OCI-M2 (cell line): ENCODE measurements at regions not wholly inside any gene's neighbourhood (a gene's known extent, or its start where the extent isn't known, plus 50 kb on each side); places are given as distances from the start of the nearest gene placed in this dataset.

Experiments
- DNase-seq: peaks from one replicate; lab custom pipeline; 2025; ENCODE audit not compliant: unreplicated experiment; lab: John Stamatoyannopoulos, UW

DNA sequence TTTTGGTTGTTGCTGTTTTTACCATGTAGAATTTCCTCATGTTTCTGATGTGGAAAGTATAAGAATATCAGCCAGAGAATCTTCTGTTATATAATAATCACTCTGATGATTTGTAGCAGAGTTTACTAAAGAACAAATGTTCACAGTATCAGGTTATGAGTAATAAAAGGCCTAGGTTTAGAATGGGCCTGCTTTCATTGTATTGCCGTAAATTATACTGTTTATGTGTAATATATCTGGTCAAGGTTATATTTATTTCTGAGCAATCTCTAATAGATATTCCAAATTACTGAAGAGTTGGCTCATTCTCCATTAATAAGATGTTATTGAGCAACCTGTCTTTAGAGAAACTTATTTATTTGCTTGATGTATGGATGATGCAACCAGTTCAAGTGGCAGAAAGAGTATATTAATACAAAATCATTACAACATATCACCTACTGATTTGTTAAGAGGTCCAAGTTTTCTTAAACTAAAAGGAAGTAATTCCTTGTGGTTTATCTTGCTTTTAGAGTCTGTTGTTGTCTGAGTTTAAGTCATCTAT is 649.4 kb upstream of the CXADR start:
- no peak for DNase-seq

DNA sequence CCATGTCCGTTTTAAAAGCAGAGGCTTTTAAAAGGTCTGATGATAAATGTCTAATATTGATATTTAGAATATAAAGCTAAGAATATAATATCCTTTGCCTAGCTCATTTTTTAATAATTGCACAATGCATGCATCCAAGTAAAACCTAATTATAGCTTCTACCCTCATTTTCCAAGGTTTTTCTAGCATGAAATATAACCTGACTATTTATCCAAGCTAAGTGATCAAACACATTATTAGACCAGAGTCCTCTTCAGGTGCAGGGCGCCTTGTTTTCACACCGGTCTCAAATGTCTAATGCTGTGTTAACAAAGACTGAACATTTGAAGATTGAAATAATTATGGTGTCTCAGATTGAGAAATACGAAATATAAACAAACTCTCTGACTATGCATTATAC is 648.9 kb upstream of the CXADR start:
- no peak for DNase-seq

DNA sequence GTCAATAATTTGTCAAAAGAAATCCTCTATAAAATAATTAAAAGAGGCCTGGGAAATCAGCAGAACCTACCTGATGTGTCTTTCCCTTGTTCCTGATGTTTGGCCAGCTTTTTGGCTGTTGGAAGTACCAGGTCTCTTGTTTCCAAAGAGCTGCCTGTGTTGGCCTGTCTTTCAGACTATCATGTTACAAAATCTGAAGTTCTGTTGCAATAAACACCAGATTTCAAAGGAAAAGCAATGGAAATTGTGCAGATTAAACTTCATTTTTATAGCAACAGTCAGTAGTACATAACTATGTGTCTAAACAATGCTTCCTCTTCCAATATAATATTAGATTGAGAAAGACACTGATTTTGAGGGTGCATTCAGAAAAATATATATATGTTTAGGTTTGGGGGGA is 647.2 kb upstream of the CXADR start:
- no peak for DNase-seq

DNA sequence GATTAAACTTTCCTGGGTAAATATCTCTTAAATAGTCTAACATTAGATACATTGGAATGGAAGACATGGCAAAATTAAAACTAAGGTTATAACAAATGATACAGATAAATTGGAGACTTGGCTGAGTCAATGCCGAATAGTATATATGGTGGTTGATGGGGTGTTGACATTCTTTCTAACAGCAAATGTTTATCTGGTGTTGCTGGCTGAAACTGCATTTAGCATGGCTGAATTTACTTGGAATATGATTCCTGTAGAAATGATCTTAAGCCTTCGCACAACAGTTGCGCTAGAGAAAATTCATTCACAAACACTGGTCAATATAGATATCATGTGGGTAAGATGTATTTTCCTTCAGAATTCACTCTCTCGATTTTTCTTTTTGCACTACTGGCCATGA is 646.0 kb upstream of the CXADR start:
- no peak for DNase-seq

DNA sequence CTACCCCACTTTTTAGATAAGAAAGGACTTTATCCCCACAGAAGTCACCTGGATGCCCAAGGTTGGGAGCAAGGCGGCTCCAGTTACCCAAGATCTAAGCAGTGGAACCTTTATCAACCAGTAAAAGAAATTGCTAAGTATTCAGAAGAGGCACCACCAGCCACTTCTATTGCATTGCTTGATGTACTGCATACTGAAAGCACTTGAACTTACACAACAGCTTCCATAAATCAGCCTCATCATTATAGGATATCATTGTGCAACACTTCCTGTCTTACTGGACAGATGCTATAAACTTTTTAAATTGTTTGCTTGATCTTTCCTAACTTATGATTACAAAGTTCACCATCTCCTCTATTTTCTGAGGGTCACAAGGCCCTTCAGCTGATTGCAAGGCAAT is 642.7 kb upstream of the CXADR start:
- DNase-seq = no peak

DNA sequence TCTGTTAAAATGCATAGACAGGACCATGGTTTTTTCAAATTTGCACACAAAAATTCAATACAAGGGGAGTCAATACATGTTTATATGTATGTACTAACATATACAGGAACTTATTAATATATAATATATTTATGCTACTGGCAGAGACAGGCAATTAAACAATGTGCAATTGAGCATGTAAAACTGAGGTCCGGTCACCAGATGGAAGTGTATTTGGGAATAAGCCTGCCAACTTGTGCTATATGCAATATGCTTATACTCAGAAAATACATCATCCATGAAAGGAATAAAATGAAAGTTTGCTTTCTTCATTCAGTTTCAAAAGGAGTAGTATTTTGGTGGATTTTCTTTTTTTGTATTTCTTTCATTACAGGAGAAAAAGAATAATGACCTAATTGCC is 640.2 kb upstream of the CXADR start:
- DNase-seq = no peak

DNA sequence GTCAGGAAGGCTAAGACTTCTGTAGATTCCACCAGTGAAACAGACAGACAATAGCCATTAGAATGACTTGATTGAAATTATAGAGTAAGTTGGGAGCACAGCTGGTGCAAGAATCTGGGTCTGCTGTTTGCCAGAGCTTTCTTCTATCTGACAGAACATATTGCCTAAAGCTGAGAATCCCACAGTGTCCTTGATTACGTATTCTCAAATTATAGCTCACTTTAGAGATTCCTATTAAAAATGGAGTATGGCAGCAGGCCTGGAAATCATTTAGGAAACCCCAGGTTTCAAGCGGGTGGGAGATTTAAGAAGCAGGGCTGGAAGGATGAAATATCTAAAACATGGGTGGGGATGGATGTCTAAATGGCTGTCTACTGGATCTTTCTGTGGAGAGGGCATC is 639.7 kb upstream of the CXADR start:
- DNase-seq = no peak

DNA sequence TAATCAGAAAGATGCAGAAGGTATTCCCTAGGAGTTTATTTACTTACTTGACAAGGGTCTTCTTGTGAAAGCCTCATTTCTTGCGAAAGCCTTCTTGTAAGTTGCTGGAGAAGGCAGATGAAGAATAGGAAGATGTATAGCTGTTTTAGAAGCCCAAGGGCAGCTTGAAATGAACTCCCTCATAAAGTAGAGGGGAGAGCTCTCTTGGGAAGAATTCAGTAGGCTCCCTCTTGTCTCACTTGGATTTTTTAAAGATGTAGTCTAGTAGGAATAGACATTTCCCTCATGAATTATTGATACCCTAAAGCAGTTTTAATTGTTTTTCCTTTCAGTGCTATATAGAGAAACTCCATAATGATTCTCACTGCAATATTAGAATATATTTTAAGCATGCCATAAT is 639.2 kb upstream of the CXADR start:
- DNase-seq = no peak

DNA sequence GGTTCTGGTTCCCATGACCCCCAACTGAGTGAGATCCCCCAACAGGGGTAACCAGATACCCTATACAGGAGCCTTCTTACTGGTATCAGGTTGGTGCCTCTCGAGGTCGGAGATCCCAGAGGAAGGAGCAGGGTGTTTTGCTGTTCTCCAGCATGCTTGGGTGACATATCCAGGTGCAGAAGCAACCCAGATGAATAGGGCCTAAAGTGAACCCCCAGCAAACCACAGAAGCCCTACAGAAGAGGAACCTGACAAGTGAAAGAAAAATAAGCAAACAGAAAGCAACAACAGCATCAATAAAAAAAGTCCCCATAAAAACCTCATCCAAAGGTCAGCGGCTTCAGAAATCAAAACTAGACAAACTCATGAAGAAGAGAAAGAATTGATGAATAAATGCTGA is 633.4 kb upstream of the CXADR start:
- DNase-seq = no peak

DNA sequence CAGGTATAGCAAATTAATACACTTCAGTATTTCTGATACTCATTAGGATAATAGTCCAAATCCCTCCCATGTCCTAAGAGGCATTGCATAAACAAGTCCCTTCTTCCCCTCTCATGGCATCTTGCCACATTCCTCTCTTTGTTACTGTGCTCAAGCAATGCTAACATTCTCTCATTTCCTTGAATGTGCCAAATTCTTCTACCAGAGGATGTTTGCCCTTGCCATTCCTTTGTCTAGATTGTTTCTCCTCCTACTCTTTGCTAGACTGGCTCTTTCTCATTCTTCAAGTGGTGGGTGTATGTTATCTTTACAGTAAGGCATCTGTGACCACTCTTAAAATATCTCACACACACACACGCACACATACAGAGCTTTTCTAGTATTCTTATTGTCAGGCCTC is 621.0 kb upstream of the CXADR start:
- DNase-seq = no peak

DNA sequence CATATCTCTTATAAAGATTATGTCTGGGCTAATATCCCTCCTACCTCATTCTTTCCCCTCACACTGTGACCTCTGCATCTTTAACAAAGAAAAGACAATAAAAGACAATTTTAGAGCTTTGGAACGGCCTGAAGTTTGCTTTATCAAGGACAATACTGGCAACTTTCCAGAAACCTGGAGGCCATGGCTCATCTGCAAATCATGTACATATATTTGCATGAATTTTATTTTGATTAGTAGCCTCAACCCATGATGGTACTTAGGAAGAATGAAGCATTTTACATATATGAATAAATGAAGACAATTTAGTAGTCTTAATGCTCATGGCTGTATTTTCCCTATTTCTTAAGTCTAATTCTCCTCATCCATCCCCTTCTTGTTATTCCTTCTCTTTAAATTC is 612.2 kb upstream of the CXADR start:
- DNase-seq = no peak

DNA sequence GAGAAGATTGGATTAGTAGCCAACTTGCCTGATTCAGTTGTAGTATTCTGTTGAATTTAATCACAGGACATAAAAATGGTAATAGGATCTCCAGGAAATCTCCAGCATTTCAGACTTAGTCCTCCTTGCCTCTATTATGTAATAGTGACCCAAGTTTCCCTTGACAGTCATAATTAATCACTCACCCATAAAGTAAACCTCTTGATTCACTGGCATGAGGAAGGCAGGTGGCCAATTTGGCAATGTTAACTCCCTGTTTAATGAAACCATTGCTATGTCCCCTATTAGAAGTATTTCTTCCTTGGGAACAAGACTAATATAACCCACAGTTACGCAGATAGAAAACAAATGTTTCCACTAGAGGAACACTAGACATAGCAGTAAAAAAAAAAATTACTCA is 604.8 kb upstream of the CXADR start:
- no peak for DNase-seq

DNA sequence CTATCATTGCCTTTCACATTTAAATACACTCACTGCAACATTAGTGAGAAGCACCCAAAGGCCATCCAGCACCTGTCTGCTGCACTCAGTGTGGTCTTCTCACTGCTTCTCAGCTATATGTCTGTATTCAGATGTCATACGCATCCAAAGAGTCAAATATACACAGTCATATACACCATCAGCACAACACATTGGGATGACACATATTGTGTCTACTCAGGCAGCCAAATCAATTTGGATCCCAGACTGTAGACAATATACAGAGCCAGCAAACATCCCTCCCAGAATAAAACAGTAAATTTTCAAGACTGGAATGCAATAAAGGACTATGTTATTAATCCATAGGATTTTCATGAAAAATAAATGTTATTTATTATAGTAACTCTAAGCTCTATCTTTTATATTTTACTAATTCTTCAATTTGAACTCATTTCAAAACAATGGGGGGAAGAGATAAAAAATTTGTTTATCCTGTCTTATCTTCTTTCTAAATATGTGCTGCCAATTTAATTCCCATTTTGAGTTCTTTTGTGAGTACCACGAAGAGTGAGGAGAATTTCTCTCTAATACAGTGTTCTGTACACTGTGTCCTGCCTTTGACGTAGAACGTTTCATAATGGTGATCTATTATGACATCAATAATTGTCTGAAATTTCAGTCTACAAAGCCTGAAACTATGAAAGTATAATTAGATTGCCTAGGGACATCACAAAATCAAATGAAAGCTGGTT is 602.2 kb upstream of the CXADR start:
- no peak for DNase-seq

DNA sequence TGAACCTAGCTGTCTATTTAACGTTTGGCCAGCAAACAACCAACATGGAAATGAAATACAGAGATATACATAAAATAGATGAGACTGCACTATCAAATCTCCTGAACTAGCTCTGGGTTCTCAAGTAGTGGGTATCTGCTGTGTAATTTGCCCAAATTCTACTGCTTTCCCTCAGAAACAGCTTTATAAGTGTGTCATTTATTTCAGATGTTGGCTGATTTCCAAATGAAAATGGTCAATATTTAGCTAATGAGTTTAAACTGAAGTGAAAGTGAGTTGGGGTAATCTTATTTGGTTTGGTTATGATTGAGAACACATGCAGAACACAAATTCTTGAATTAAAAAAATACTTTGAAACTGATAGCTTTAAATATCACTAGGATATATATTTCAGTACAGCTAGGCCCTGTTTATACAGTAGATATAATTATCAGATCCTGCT is 601.7 kb upstream of the CXADR start:
- DNase-seq = no peak

DNA sequence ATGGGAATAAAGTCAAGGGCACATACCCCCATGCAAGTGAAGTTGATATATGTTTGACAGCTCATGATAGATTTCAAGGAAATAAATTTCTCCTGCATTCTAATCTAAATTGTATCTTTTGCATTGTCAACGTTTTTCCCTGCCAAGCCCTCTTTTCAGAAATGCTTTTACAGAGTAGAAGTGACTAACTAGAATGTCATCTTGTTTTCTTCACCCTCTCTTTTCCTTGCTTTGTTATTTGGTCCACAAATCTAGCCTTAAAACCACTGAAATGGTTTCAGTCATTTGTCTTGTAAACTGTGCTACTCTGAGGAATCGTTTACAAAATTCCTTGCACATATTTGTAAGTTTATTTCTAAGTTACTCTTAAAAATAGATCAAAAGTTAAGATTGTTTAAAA is 600.8 kb upstream of the CXADR start:
- no peak for DNase-seq

DNA sequence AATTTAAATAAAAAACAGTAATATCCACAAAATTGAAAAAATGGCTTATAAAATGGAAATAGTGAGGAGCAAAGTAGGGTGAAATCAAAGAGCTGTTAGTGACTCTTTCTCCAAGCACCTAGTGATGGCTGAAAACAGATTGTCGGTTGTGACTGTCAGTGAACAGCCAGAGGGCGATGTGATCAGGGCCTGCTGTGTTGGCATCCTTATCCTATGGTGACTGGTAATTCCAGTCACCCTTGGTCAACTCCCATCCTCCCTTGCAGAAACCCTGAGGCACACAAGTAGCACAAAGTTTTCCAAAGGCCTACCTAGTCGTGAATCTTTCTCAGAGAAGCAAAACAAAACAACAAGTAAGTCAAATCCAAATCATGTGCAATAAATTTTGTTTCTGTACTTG is 599.8 kb upstream of the CXADR start:
- DNase-seq = no peak

DNA sequence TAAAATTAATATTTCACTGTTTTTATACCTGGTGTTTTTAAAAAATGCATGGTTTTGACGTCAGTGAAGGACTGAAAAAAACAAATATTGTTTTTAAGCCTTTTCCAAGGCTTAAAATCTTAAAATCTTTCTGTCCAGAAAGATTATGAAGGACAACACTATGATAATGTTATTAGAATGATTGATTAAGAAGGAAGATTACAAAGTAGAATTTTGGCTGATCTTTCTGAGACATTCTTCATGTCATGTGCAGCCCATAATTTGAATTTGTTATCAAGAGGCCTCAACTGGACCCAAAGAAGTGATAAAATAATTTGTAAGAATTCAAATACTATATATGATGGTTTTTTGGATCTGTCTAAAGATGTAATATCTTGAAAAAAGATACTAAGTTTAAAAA is 584.4 kb upstream of the CXADR start:
- no peak for DNase-seq

DNA sequence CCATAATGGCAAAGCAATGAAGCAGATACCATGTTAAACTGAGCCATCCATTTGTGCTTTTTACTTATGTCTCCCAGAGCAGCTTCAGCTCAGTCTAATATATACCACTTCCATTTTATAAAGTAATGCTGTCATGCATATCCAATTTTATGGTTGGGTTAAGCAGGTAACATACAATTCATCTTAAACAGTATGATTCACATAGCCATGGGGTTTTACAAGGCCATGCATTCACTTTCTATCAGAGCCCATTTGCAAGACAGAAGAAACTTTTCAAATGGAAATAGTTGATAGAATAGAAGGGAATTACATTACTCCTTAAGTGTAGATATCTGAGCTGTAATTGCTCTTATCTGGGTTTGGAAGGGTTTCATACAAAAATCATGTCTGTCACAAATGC is 580.5 kb upstream of the CXADR start:
- no peak for DNase-seq

DNA sequence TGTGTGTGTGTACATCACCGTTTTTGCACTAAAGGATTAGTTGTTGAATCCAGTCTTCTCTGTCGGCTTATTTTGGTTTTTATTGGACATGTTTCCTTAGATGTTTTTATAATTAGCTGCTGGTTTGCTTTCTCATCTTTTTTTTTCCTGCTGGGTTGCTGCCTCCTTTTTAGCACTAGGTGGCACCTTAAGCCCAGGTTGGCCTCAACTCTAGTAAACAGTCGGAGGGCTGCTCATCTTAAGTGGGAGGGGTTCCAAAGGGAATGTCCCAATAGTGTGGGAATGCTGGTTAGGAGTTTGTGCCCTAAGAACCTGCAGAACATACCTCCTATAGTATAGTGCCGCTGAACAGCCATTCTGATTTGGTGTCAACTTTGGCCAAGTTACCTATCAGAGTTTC is 570.1 kb upstream of the CXADR start:
- DNase-seq = no peak

DNA sequence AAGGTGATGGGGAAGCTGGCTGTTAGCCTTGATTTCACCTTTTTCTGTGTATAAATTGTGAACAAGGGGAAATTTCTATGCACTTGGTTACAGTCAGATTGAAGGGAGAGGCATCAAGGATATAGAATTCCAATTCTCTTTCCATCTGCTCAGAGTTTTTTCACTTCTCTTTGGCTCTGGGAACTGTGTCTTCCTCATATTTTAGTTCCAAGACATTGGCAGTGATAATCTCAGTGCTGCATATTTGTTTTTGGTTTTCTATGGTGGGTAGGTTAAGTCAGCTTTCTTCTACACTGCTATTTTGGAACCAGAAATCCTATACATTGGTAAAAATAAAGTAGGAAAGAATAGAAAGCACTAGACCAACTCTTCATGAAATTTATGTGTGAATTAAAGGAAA is 569.6 kb upstream of the CXADR start:
- DNase-seq = no peak

DNA sequence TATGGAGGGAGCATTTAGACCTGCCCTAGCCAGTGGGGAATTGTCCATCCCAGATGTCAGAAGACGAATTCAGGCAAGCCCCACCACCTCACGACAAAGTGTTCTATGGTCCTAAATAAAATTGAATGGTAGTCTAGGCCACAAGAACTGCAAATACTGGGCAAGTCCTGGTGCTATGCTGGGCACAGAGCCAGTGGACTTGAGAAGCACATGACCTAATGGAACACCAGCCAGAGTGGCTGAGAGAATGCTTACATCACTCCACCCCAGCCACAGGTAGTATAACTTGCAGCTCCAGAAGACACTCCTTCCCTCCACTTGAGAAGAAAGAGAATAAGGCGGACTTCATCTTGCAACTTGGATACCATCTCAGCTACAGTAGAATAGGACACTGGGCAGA is 567.3 kb upstream of the CXADR start:
- no peak for DNase-seq

DNA sequence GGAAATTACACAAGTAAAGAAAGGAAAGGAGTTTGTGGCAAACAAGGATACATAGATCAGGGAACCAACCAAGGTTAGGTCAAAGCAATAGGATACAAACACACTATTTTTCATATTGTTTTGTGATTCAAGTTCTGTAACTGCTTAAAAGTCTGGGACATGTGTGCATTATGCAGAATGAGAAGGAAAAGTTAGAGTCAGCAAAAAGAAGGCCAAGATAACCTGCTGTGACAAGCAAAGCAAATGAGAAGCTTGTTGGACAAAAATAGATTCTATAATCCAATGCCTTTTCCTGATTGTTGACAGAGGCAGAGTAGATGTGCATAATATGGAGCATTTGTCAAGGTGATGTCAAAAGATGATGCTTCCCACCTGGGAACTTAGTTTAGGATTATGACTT is 556.0 kb upstream of the CXADR start:
- DNase-seq = no peak

DNA sequence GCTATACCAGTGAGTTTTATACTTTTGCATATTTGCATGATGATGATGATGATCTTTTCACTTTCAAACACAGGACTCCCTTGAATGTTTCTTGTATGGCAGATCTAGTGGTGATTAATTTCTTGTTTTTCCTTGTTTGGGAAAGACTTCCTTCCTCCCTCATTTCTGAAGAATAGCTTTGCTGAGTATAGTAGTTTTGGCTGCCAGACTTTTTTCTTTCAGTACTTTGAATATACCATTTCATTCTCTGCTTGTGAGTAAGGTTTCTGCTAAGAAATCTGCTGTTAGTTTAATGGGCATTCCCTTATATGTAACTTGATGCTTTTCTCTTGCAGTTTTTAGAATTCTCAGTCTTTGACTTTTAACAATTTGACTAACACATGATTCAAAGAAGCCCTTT is 547.4 kb upstream of the CXADR start:
- DNase-seq = no peak
